B cell (primary cell): ENCODE measurements at regions not wholly inside any gene's neighbourhood (a gene's known extent, or its start where the extent isn't known, plus 50 kb on each side); places are given as distances from the start of the nearest gene placed in this dataset.

Source experiments
- ATAC-seq: fragments of 200-7000 bp; cut with Tn5 transposase; one replicate; pipeline ENCODE4 v1.10.0; 2021; ENCODE audit warnings: low read depth, mild to moderate bottlenecking, moderate number of reproducible peaks, moderate library complexity
- CTCF ChIA-PET: fragments of 350-600 bp; sonication (Branson Sonifier 250); formaldehyde crosslinking; loops from one replicate; lab custom pipeline; 2021; ENCODE audit warnings: antibody characterized with exemption, inconsistent platforms; lab: Charles Lee
- POLR2A ChIA-PET: fragments of 350-600 bp; sonication (Branson Sonifier 250); formaldehyde crosslinking; loops from one replicate; lab custom pipeline; 2021; ENCODE audit warnings: antibody characterized with exemption; lab: Charles Lee
- DNase-seq: peaks from one replicate; pipeline ENCODE4 v3.0.0; 2013
- H2AFZ ChIP-seq: 2 replicates; pipeline ENCODE4 v1.6.1; 2012; ENCODE audit warnings: mild to moderate bottlenecking, low read depth, low read length; ENCODE audit not compliant: insufficient read depth, poor library complexity, severe bottlenecking
- H3K27ac ChIP-seq, 2 donors: 1 replicate in 1 of 2; 2 replicates in 1 of 2; pipeline ENCODE4 v1.5.1; 2012 to 2013; ENCODE audit warnings: low read length in 2 of 2, mild to moderate bottlenecking in 2 of 2, moderate library complexity in 1 of 2
- H3K27me3 ChIP-seq, 4 experiments: fragments of 200-600 bp in 1 of 4; sonication (generic) in 1 of 4; replicated peaks in 1 of 4; 1 replicate in 2 of 4; 2 replicates in 2 of 4; pipeline versions ENCODE4 v1.6.1 to v1.7.0; 2013 to 2016; ENCODE audit warnings: low read length in 3 of 4, mild to moderate bottlenecking in 2 of 4, mixed read lengths in 1 of 4, moderate library complexity in 1 of 4; ENCODE audit not compliant: insufficient read depth in 4 of 4, control insufficient read depth in 3 of 4; ENCODE audit errors: control extremely low read depth in 1 of 4
- H3K36me3 ChIP-seq, 2 experiments: replicated peaks in 1 of 2; 1 replicate in 1 of 2; 2 replicates in 1 of 2; pipeline versions ENCODE4 v1.6.1 to v1.7.1; 2013; ENCODE audit warnings: low read length in 1 of 2; ENCODE audit not compliant: insufficient read depth in 2 of 2, control insufficient read depth in 1 of 2; ENCODE audit errors: control extremely low read depth in 1 of 2, extremely low read depth in 1 of 2
- H3K4me1 ChIP-seq, 2 donors: fragments of 200-600 bp in 1 of 2; sonication (generic) in 1 of 2; 1 replicate in 1 of 2; 2 replicates in 1 of 2; pipeline versions ENCODE4 v1.5.1 to v1.6.1; 2013 to 2017; ENCODE audit warnings: low read length in 2 of 2; ENCODE audit not compliant: control insufficient read depth in 2 of 2, insufficient read depth in 2 of 2
- H3K4me2 ChIP-seq: replicated peaks from 2 replicates; pipeline ENCODE3; 2012; ENCODE audit warnings: mild to moderate bottlenecking, low read depth, low read length; ENCODE audit not compliant: poor library complexity, severe bottlenecking
- H3K4me3 ChIP-seq, 5 experiments: fragments of 200-600 bp in 1 of 5; sonication (generic) in 1 of 5; 1 replicate in 3 of 5; 2 replicates in 2 of 5; pipeline versions ENCODE4 v1.5.1 to v1.7.0; 2011 to 2016; ENCODE audit warnings: low read length in 4 of 5, mild to moderate bottlenecking in 4 of 5, low read depth in 2 of 5, control low read depth in 1 of 5, moderate library complexity in 1 of 5; ENCODE audit not compliant: insufficient read depth in 1 of 5; ENCODE audit errors: control extremely low read depth in 1 of 5, extremely low read depth in 1 of 5
- H3K79me2 ChIP-seq: fragments of 200-600 bp; sonication (generic); one replicate; pipeline ENCODE4 v1.6.0; 2016; ENCODE audit warnings: low read length; ENCODE audit not compliant: control insufficient read depth, insufficient read depth
- H3K9ac ChIP-seq: fragments of 200-600 bp; sonication (generic); 2 replicates; pipeline ENCODE4 v1.6.1; 2017; ENCODE audit warnings: mild to moderate bottlenecking, low read length, moderate library complexity
- H3K9me3 ChIP-seq, 3 donors: one replicate each; pipeline versions ENCODE4 v1.6.1 to v1.7.1; 2013; ENCODE audit warnings: low read length in 2 of 3; ENCODE audit not compliant: control insufficient read depth in 2 of 3, insufficient read depth in 1 of 3; ENCODE audit errors: control extremely low read depth in 1 of 3
- H4K20me1 ChIP-seq: 2 replicates; pipeline ENCODE4 v1.6.0; 2012; ENCODE audit warnings: mild to moderate bottlenecking, low read length; ENCODE audit not compliant: insufficient read depth, control insufficient read depth, poor library complexity, severe bottlenecking
- H3K27ac Mint-ChIP-seq: one replicate; pipeline ENCODE4 v1.8.0; 2021; ENCODE audit warnings: mixed read lengths
- H3K27me3 Mint-ChIP-seq: one replicate; pipeline ENCODE4 v1.8.0; 2021; ENCODE audit warnings: mixed read lengths
- H3K4me1 Mint-ChIP-seq: one replicate; pipeline ENCODE4 v1.8.0; 2021; ENCODE audit warnings: mixed read lengths
- H3K4me3 Mint-ChIP-seq: one replicate; pipeline ENCODE4 v1.8.0; 2021; ENCODE audit warnings: mixed read lengths
- H3K9me3 Mint-ChIP-seq: one replicate; pipeline ENCODE4 v1.8.0; 2022; ENCODE audit warnings: mixed read lengths; ENCODE audit not compliant: insufficient read depth
- EZH2 ChIP-seq: IDR thresholded peaks from 2 replicates; pipeline ENCODE4 v1.6.1; 2012; ENCODE audit warnings: borderline replicate concordance, low read depth, mild to moderate bottlenecking, moderate library complexity, low read length; ENCODE audit not compliant: insufficient read depth, poor library complexity, severe bottlenecking
- WGBS: methylation state at CpG from one replicate; pipeline ENCODE4 v1.1.5; 2013; ENCODE audit warnings: missing lambda C conversion rate; ENCODE audit not compliant: insufficient coverage; 5-methylcytosine and 5-hydroxymethylcytosine counted together
- intact Hi-C: fragments of 100-400 bp; cut with micrococcal nuclease; formaldehyde crosslinking; loops from one replicate; pipeline ENCODE4 v1.10.0; 2022
- TF ChIP-seq, protein P1 (sequence below): fragments of 200-600 bp; IDR thresholded peaks from one replicate; pipeline ENCODE4 v1.8.0; 2022; ENCODE audit warnings: antibody characterized with exemption, mild to moderate bottlenecking

DNA sequence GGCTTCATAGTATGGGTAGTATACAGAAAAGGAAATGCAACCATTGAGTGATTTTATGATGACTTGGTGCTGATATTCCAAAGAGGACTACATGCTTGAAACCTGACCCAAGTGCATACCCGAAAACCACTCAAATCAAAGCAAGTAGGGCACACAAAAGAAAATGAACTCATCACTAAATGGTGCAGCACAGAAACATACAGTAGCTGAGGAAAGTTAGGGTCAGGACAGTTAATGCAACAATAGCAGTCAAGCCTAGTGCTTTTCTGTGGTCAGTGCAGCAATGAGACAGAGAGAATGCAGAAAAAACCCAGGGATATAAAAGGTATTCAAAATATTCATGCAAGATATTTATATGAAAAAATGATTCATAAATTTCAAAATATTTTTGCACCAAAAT lies 711.1 kb downstream of the EPHA7 start:
- H3K9ac ChIP-seq = no peak overlapping the region
- H3K4me2 ChIP-seq = no peak overlapping the region
- Mint-ChIP-seq H3K4me3 (no peak overlapping the region), H3K4me1 (no peaks in the 10 kb centered on the region), H3K27me3 (no peaks in the 10 kb centered on the region), H3K27ac (no peak overlapping the region), H3K9me3 (no peaks in the 10 kb centered on the region)
- H3K27ac ChIP-seq = no peak overlapping the region
- no peak overlapping the region for H3K4me3 ChIP-seq
- no peaks in the 10 kb centered on the region for H3K79me2 ChIP-seq
- no peaks in the 10 kb centered on the region for H3K36me3 ChIP-seq
- no peaks in the 10 kb centered on the region for H3K27me3 ChIP-seq
- ATAC-seq (no peak), DNase-seq (no peak)
- H3K4me1 ChIP-seq = no peaks in the 10 kb centered on the region
- intact Hi-C loops = no loop called here
- H3K9me3 ChIP-seq = no peaks in the 10 kb centered on the region
- TF ChIP-seq, protein P1, sequence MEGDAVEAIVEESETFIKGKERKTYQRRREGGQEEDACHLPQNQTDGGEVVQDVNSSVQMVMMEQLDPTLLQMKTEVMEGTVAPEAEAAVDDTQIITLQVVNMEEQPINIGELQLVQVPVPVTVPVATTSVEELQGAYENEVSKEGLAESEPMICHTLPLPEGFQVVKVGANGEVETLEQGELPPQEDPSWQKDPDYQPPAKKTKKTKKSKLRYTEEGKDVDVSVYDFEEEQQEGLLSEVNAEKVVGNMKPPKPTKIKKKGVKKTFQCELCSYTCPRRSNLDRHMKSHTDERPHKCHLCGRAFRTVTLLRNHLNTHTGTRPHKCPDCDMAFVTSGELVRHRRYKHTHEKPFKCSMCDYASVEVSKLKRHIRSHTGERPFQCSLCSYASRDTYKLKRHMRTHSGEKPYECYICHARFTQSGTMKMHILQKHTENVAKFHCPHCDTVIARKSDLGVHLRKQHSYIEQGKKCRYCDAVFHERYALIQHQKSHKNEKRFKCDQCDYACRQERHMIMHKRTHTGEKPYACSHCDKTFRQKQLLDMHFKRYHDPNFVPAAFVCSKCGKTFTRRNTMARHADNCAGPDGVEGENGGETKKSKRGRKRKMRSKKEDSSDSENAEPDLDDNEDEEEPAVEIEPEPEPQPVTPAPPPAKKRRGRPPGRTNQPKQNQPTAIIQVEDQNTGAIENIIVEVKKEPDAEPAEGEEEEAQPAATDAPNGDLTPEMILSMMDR = no peak
- TF ChIP-seq EZH2 = no peak
- no peaks in the 10 kb centered on the region for H4K20me1 ChIP-seq
- WGBS = no CpG with 5 or more reads among the region's 1 CpG
- ChIA-PET CTCF (no interaction called here), POLR2A (no interaction called here)
- no peak overlapping the region for H2AFZ ChIP-seq

DNA sequence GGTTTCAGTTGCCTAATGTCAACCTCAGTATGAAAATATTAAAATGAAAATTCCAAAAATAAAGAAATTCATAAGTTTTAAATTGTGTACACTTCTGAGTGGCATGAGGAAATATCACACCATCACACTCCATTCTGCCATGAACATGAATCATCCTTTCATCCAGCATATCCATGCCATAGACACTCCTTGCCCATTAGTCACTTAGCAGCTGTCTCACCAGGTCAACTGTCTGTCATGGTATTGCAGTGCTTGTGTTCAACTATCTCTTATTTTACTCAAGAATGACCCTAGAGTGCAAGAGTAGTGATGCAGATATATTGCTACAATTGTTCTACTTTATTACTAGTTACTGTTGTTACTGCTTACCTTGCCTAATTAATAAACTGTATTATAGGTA lies 712.4 kb downstream of the EPHA7 start:
- no peak for DNase-seq
- Histone ChIP-seq H3K9ac (no peak overlapping the region), H3K27ac (no peak overlapping the region), H3K36me3 (no peaks in the 10 kb centered on the region), H3K4me2 (no peak overlapping the region), H3K79me2 (no peaks in the 10 kb centered on the region), H3K4me3 (no peak overlapping the region), H4K20me1 (no peaks in the 10 kb centered on the region), H3K27me3 (no peaks in the 10 kb centered on the region), H3K9me3 (no peaks in the 10 kb centered on the region), H3K4me1 (no peaks in the 10 kb centered on the region), H2AFZ (no peak overlapping the region)
- ChIA-PET POLR2A (no interaction called here), CTCF (no interaction called here)
- intact Hi-C loops = no loop called here
- Mint-ChIP-seq H3K27me3 (no peaks in the 10 kb centered on the region), H3K4me1 (no peaks in the 10 kb centered on the region), H3K4me3 (no peak overlapping the region), H3K9me3 (no peaks in the 10 kb centered on the region), H3K27ac (no peak overlapping the region)
- no peak for ATAC-seq
- TF ChIP-seq EZH2 = no peak
- TF ChIP-seq, protein P1 = no peak
